BLaER1 (cell line): ENCODE measurements at regions not wholly inside any gene's neighbourhood (a gene's known extent, or its start where the extent isn't known, plus 50 kb on each side); places are given as distances from the start of the nearest gene placed in this dataset.

Source experiments
- H3K27ac ChIP-seq: shearing (Covaris generic); formaldehyde crosslinking; 2 replicates; pipeline ENCODE4 v1.8.1; 2022
- H3K27me3 ChIP-seq: shearing (Covaris generic); formaldehyde crosslinking; 2 replicates; pipeline ENCODE4 v1.8.1; 2022
- H3K36me3 ChIP-seq: shearing (Covaris generic); formaldehyde crosslinking; 2 replicates; pipeline ENCODE4 v1.8.1; 2022
- H3K4me1 ChIP-seq: shearing (Covaris generic); formaldehyde crosslinking; 2 replicates; pipeline ENCODE4 v1.8.1; 2022
- H3K4me2 ChIP-seq: shearing (Covaris generic); formaldehyde crosslinking; 2 replicates; pipeline ENCODE4 v1.8.1; 2022
- H3K4me3 ChIP-seq: shearing (Covaris generic); formaldehyde crosslinking; 2 replicates; pipeline ENCODE4 v1.8.1; 2022
- H3K9ac ChIP-seq: shearing (Covaris generic); formaldehyde crosslinking; 2 replicates; pipeline ENCODE4 v1.8.1; 2022
- H3K9me3 ChIP-seq: shearing (Covaris generic); formaldehyde crosslinking; 2 replicates; pipeline ENCODE4 v1.8.1; 2022
- H4K20me1 ChIP-seq: shearing (Covaris generic); formaldehyde crosslinking; 2 replicates; pipeline ENCODE4 v1.8.1; 2022
- Cebpa-rat ChIP-seq: shearing (Covaris generic); IDR thresholded peaks from 2 replicates; pipeline ENCODE4 v1.8.1; 2022

- H3K9me3 ChIP-seq, result no peaks in the 10 kb centered on the region
- no peak overlapping the region for H3K4me2 ChIP-seq
- no peak overlapping the region for H3K9ac ChIP-seq
Observed at GRCh38 chr14:24744641-24745040, 110.7 kb upstream of the GZMB start.

GRCh38 chr14:24741871-24742270 is 107.9 kb upstream of the GZMB start:
- no peak overlapping the region for H3K27ac ChIP-seq
- H3K36me3 ChIP-seq, result no peaks in the 10 kb centered on the region
- no peak overlapping the region for H3K9ac ChIP-seq
- H3K4me2 ChIP-seq, result no peak overlapping the region
- no peaks in the 10 kb centered on the region for H3K9me3 ChIP-seq
- H3K27me3 ChIP-seq, result no peaks in the 10 kb centered on the region
- H3K4me1 ChIP-seq, result no peaks in the 10 kb centered on the region
- no peak overlapping the region for H3K4me3 ChIP-seq
- TF ChIP-seq Cebpa-rat, result no peak
- H4K20me1 ChIP-seq, result no peaks in the 10 kb centered on the region

More at GRCh38 chr14:24744641-24745040, 110.7 kb upstream of the GZMB start:
- H4K20me1 ChIP-seq, result no peaks in the 10 kb centered on the region
- H3K27me3 ChIP-seq, result no peaks in the 10 kb centered on the region
- no peaks in the 10 kb centered on the region for H3K36me3 ChIP-seq
- no peaks in the 10 kb centered on the region for H3K4me1 ChIP-seq
- no peak overlapping the region for H3K27ac ChIP-seq
- no peak overlapping the region for H3K4me3 ChIP-seq
- TF ChIP-seq Cebpa-rat, result no peak

GRCh38 chr14:24735984-24736630 is 102.1 kb upstream of the GZMB start:
- Histone ChIP-seq H3K9ac (no peak overlapping the region), H3K27me3 (no peaks in the 10 kb centered on the region), H3K36me3 (no peaks in the 10 kb centered on the region), H3K4me3 (no peak overlapping the region), H3K9me3 (no peaks in the 10 kb centered on the region), H3K27ac (no peak overlapping the region), H4K20me1 (no peaks in the 10 kb centered on the region), H3K4me2 (no peak overlapping the region), H3K4me1 (no peaks in the 10 kb centered on the region)
- no peak for TF ChIP-seq Cebpa-rat

GRCh38 chr14:24734917-24735500 is 101.0 kb upstream of the GZMB start:
- no peak for TF ChIP-seq Cebpa-rat
- Histone ChIP-seq H3K4me3 (no peak overlapping the region), H3K27me3 (no peaks in the 10 kb centered on the region), H3K36me3 (no peaks in the 10 kb centered on the region), H3K4me2 (no peak overlapping the region), H3K9me3 (no peaks in the 10 kb centered on the region), H4K20me1 (no peaks in the 10 kb centered on the region), H3K4me1 (no peaks in the 10 kb centered on the region), H3K27ac (no peak overlapping the region), H3K9ac (no peak overlapping the region)

- Histone ChIP-seq H4K20me1 (no peaks in the 10 kb centered on the region), H3K4me1 (no peaks in the 10 kb centered on the region), H3K27me3 (no peaks in the 10 kb centered on the region; the same call in 1 of the 2 replicates), H3K4me3 (no peak overlapping the region), H3K36me3 (no peaks in the 10 kb centered on the region), H3K9me3 (peaks cover 14% of the 10 kb centered on the region), H3K9ac (no peak overlapping the region), H3K4me2 (no peak overlapping the region), H3K27ac (no peak overlapping the region)
- no peak for TF ChIP-seq Cebpa-rat
Observed at GRCh38 chr14:24726480-24726879, 92.5 kb upstream of the GZMB start.

GRCh38 chr14:24725311-24725710 is 91.3 kb upstream of the GZMB start:
- H3K4me3 ChIP-seq, result no peak overlapping the region
- no peak overlapping the region for H3K9ac ChIP-seq
- H3K9me3 ChIP-seq, result peaks cover 14% of the 10 kb centered on the region
- no peak overlapping the region for H3K27ac ChIP-seq
- no peak overlapping the region for H3K4me2 ChIP-seq
- no peak for TF ChIP-seq Cebpa-rat
- H3K4me1 ChIP-seq, result no peaks in the 10 kb centered on the region
- H3K36me3 ChIP-seq, result no peaks in the 10 kb centered on the region
- H4K20me1 ChIP-seq, result no peaks in the 10 kb centered on the region
- no peaks in the 10 kb centered on the region; the same call in 1 of the 2 replicates for H3K27me3 ChIP-seq

GRCh38 chr14:24721775-24722174 is 87.8 kb upstream of the GZMB start:
- no peaks in the 10 kb centered on the region; the same call in 1 of the 2 replicates for H3K27me3 ChIP-seq
- H3K4me1 ChIP-seq, result no peaks in the 10 kb centered on the region
- no peaks in the 10 kb centered on the region for H3K36me3 ChIP-seq
- H3K4me3 ChIP-seq, result no peak overlapping the region
- H3K9ac ChIP-seq, result no peak overlapping the region
- H3K27ac ChIP-seq, result no peak overlapping the region
- no peak for TF ChIP-seq Cebpa-rat
- H4K20me1 ChIP-seq, result no peaks in the 10 kb centered on the region
- H3K9me3 ChIP-seq, result peaks cover 3% of the 10 kb centered on the region; the same call in 1 of the 2 replicates
- no peak overlapping the region for H3K4me2 ChIP-seq

GRCh38 chr14:24715239-24715638 is 81.2 kb upstream of the GZMB start:
- no peak overlapping the region for H3K9ac ChIP-seq
- H3K9me3 ChIP-seq, result no peaks in the 10 kb centered on the region
- no peak for TF ChIP-seq Cebpa-rat
- no peak overlapping the region for H3K4me2 ChIP-seq
- no peaks in the 10 kb centered on the region for H4K20me1 ChIP-seq
- H3K27me3 ChIP-seq, result no peaks in the 10 kb centered on the region
- H3K4me1 ChIP-seq, result no peaks in the 10 kb centered on the region
- H3K4me3 ChIP-seq, result no peak overlapping the region
- H3K36me3 ChIP-seq, result no peaks in the 10 kb centered on the region
- H3K27ac ChIP-seq, result no peak overlapping the region

GRCh38 chr14:24713404-24713803 is 79.4 kb upstream of the GZMB start:
- no peak for TF ChIP-seq Cebpa-rat
- H3K4me1 ChIP-seq, result no peaks in the 10 kb centered on the region
- no peak overlapping the region for H3K4me3 ChIP-seq
- no peaks in the 10 kb centered on the region for H3K9me3 ChIP-seq
- H3K36me3 ChIP-seq, result no peaks in the 10 kb centered on the region
- H3K4me2 ChIP-seq, result no peak overlapping the region
- no peak overlapping the region for H3K27ac ChIP-seq
- H3K27me3 ChIP-seq, result no peaks in the 10 kb centered on the region
- H3K9ac ChIP-seq, result no peak overlapping the region
- H4K20me1 ChIP-seq, result no peaks in the 10 kb centered on the region

GRCh38 chr14:24712909-24713308 is 78.9 kb upstream of the GZMB start:
- no peak overlapping the region for H3K4me2 ChIP-seq
- TF ChIP-seq Cebpa-rat, result no peak
- no peak overlapping the region for H3K9ac ChIP-seq
- no peak overlapping the region for H3K27ac ChIP-seq
- H3K4me3 ChIP-seq, result no peak overlapping the region
- H3K9me3 ChIP-seq, result no peaks in the 10 kb centered on the region
- no peaks in the 10 kb centered on the region for H3K27me3 ChIP-seq
- no peaks in the 10 kb centered on the region for H3K36me3 ChIP-seq
- H4K20me1 ChIP-seq, result no peaks in the 10 kb centered on the region
- H3K4me1 ChIP-seq, result no peaks in the 10 kb centered on the region
